Tibial nerve (tissue), 4 donors: ENCODE measurements at regions not wholly inside any gene's neighbourhood (a gene's known extent, or its start where the extent isn't known, plus 50 kb on each side); places are given as distances from the start of the nearest gene placed in this dataset.

Experiments used
- DNase-seq, 2 donors: peaks; one replicate each; pipeline ENCODE4 v3.0.0-alpha.2; 2019; ENCODE audit warnings: low spot score in 2 of 2
- H3K27ac ChIP-seq, 4 donors: fragments of 200-600 bp; sonication (generic) in 3 of 4; one replicate each; pipeline ENCODE4 v1.5.1; 2017 to 2019; ENCODE audit warnings: mild to moderate bottlenecking in 1 of 4
- H3K27me3 ChIP-seq, 2 donors: fragments of 200-600 bp; sonication (generic) in 1 of 2; one replicate each; pipeline versions ENCODE4 v1.5.1 to v1.6.0; 2017 to 2019
- H3K36me3 ChIP-seq, 3 donors: fragments of 200-600 bp; sonication (generic); one replicate each; pipeline ENCODE4 v1.5.1; 2018 to 2019
- H3K4me1 ChIP-seq, 4 donors: fragments of 200-600 bp; sonication (generic) in 3 of 4; one replicate each; pipeline ENCODE4 v1.5.1; 2017 to 2019
- H3K4me3 ChIP-seq, 4 donors: fragments of 200-600 bp; sonication (generic) in 3 of 4; one replicate each; pipeline ENCODE4 v1.5.1; 2017 to 2019; ENCODE audit warnings: mild to moderate bottlenecking in 1 of 4, moderate library complexity in 1 of 4
- H3K9me3 ChIP-seq, 4 donors: fragments of 200-600 bp; sonication (generic) in 3 of 4; one replicate each; pipeline ENCODE4 v1.5.1; 2017 to 2019
- CTCF ChIP-seq, 5 experiments: fragments of 200-600 bp in 3 of 5; fragments of 450-650 bp in 2 of 5; sonication (generic) in 3 of 5; IDR thresholded peaks; one replicate each; pipeline ENCODE4 v1.5.1; 2016 to 2019; ENCODE audit warnings: antibody characterized with exemption in 5 of 5, mild to moderate bottlenecking in 3 of 5, moderate library complexity in 2 of 5
- EP300 ChIP-seq, 2 donors: sonication (generic); formaldehyde crosslinking; IDR thresholded peaks; one replicate each; pipeline ENCODE4 v1.6.1; 2017; ENCODE audit warnings: antibody characterized with exemption in 2 of 2, mild to moderate bottlenecking in 1 of 2
- POLR2A ChIP-seq, 2 donors: fragments of 450-650 bp; IDR thresholded peaks; one replicate each; pipeline ENCODE4 v1.6.1; 2017; ENCODE audit warnings: antibody characterized with exemption in 2 of 2, mild to moderate bottlenecking in 2 of 2, moderate library complexity in 2 of 2
- WGBS, 2 donors: methylation state at CpG; one replicate each; pipeline ENCODE4 v1.1.5; 2018; 5-methylcytosine and 5-hydroxymethylcytosine counted together

- H3K27ac ChIP-seq, result no peak overlapping the region
- H3K4me1 ChIP-seq, result peaks cover 0 to 10% (median 0%) of the 10 kb centered on the region in 4 donors
- no peaks in the 10 kb centered on the region for H3K27me3 ChIP-seq
- no peaks in the 10 kb centered on the region for H3K36me3 ChIP-seq
- WGBS, 2 donors, result 65 to 70% methylated on average over 11 of the region's 11 CpGs
- H3K9me3 ChIP-seq, result no peaks in the 10 kb centered on the region
- no peak for DNase-seq
- no peak for TF ChIP-seq POLR2A (IDR thresholded peaks at IDR 0.05)
- TF ChIP-seq EP300 (IDR thresholded peaks at IDR 0.05), result no peak
- TF ChIP-seq CTCF (IDR thresholded peaks at IDR 0.05), result no peak
- no peak overlapping the region for H3K4me3 ChIP-seq
Measured at GRCh38 chr2:15749460-15750432, 158.1 kb downstream of the DDX1 start.

- TF ChIP-seq EP300 (IDR thresholded peaks at IDR 0.05), result no peak
- TF ChIP-seq POLR2A (IDR thresholded peaks at IDR 0.05), result no peak
- TF ChIP-seq CTCF (IDR thresholded peaks at IDR 0.05), result no peak
- DNase-seq, result no peak
- Histone ChIP-seq H3K27me3 (no peaks in the 10 kb centered on the region), H3K27ac (no peak overlapping the region), H3K4me3 (no peak overlapping the region), H3K9me3 (peaks cover 0 to 3% (median 0%) of the 10 kb centered on the region in 4 donors), H3K36me3 (no peaks in the 10 kb centered on the region), H3K4me1 (peaks cover 0 to 12% (median 0%) of the 10 kb centered on the region in 4 donors)
- WGBS, 2 donors, result 83 to 88% methylated on average over 3 of the region's 3 CpGs
Measured at GRCh38 chr2:15750433-15750814, 158.8 kb downstream of the DDX1 start.

- DNase-seq, result no peak
- Histone ChIP-seq H3K27me3 (no peaks in the 10 kb centered on the region), H3K4me3 (no peak overlapping the region), H3K4me1 (peaks cover 0 to 12% (median 0%) of the 10 kb centered on the region in 4 donors), H3K9me3 (peaks cover 0 to 8% (median 0%) of the 10 kb centered on the region in 4 donors), H3K27ac (no peak overlapping the region), H3K36me3 (no peaks in the 10 kb centered on the region)
- 89 to 90% methylated on average over 3 of the region's 3 CpGs for WGBS, 2 donors
- TF ChIP-seq EP300 (IDR thresholded peaks at IDR 0.05) (no peak), POLR2A (IDR thresholded peaks at IDR 0.05) (no peak), CTCF (IDR thresholded peaks at IDR 0.05) (no peak)
Measured at GRCh38 chr2:15750822-15751329, 159.2 kb downstream of the DDX1 start.

GRCh38 chr2:15751477-15751876 lies 159.8 kb downstream of the DDX1 start:
- H3K27me3 ChIP-seq, result no peaks in the 10 kb centered on the region
- no peak for TF ChIP-seq EP300 (IDR thresholded peaks at IDR 0.05)
- TF ChIP-seq CTCF (IDR thresholded peaks at IDR 0.05), result no peak
- TF ChIP-seq POLR2A (IDR thresholded peaks at IDR 0.05), result no peak
- DNase-seq, result no peak
- H3K9me3 ChIP-seq, result peaks cover 0 to 11% (median 0%) of the 10 kb centered on the region in 4 donors
- H3K4me1 ChIP-seq, result peaks cover 0 to 12% (median 0%) of the 10 kb centered on the region in 4 donors
- no peak overlapping the region for H3K4me3 ChIP-seq
- H3K36me3 ChIP-seq, result no peaks in the 10 kb centered on the region
- H3K27ac ChIP-seq, result no peak overlapping the region
- 91 to 94% methylated on average over 2 of the region's 2 CpGs for WGBS, 2 donors
